HG03097 (cell line): ENCODE measurements at regions not wholly inside any gene's neighbourhood (a gene's known extent, or its start where the extent isn't known, plus 50 kb on each side); places are given as distances from the start of the nearest gene placed in this dataset.

Source experiments
- ATAC-seq: cut with Tn5 transposase; IDR thresholded peaks from one replicate; pipeline ENCODE4 v1.9.1; 2021; ENCODE audit not compliant: unreplicated experiment, low FRiP score

DNA sequence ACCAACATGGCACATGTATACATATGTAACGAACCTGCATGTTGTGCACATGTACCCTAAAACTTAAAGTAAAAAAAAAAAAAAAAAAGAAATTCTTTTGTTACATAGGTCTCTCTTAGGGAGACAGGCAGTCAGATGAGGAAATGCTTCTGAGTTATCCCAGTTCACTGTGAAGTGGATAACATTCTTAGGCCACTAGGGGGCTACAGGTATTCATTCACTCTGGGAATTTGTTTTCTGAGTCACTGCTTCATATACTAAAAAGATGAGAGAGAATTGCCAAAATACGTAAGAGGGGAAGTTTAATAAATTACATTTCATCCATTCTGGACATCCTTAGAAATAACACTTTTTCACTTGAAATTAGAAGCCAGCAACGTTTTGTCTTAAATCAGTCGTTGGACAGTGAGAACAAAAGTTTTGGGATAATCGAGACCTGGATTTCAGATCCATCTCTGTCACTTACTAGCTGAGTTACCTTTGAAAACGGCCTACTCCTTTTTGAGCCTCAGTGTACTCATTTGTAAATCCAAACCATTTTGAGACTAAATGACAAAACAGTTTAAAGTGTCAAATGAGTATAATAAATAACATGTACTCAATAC is 738.4 kb upstream of the ALCAM start:
- ATAC-seq, result no peak

DNA sequence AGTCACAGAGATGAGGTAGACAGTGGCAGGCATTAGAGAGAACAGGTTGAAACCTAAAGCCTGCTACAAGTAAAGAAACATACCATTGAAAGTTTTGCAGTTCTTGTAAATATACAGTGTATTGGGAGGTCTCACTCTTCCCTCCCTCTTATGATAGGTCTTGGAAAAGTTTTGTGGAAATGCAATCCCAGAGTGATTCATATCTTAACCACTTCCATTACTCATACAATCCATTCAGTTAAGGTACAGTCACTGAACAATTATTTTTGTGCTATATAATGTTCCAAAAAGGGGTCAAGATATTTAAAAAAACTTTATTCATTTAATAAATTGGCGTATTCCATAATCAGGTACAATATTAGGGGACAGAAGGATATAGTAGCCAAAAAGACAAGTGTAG is 737.7 kb upstream of the ALCAM start:
- ATAC-seq, result no peak

DNA sequence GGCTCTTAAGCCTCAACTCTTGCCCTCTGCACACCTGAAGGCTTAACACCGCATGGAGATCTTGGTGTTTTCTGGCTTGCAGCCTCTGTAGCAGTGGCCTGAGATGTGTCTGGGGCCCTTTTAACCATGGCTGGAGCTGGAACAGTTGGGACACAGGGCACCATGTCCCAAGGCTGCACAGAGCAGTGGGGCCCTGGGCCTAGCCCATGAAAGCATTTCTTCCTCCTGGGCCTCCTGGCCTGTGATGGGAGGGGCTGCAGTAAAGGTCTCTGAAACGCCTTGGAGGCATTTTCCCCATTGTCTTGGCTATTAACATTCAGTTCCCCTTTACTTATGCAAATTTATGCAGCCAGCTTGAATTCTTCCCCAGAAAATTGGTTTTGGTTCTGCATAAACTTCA is 735.5 kb upstream of the ALCAM start:
- ATAC-seq, result no peak

DNA sequence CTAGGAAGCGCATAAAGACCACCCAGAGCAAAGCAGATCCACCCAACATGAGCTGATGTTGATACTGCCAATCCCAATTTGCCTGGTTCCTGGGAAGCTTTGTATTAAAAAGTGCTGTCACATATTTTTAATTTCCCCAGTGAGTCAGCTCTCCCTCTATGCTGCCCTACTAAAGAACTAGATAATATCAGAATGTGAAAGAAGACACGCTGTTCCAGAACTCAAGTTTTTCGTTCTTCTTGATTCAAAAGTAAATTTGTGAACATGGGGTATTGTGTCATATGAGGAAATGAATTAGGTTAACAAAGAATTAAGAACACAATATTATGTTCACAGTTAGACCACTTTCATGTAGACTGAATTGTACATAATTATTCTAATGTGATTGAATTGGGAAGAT is 734.2 kb upstream of the ALCAM start:
- ATAC-seq, result no peak

- ATAC-seq, result no peak
These were observed 733.8 kb upstream of the ALCAM start for GRCh38 chr3:104632947-104633346.

DNA sequence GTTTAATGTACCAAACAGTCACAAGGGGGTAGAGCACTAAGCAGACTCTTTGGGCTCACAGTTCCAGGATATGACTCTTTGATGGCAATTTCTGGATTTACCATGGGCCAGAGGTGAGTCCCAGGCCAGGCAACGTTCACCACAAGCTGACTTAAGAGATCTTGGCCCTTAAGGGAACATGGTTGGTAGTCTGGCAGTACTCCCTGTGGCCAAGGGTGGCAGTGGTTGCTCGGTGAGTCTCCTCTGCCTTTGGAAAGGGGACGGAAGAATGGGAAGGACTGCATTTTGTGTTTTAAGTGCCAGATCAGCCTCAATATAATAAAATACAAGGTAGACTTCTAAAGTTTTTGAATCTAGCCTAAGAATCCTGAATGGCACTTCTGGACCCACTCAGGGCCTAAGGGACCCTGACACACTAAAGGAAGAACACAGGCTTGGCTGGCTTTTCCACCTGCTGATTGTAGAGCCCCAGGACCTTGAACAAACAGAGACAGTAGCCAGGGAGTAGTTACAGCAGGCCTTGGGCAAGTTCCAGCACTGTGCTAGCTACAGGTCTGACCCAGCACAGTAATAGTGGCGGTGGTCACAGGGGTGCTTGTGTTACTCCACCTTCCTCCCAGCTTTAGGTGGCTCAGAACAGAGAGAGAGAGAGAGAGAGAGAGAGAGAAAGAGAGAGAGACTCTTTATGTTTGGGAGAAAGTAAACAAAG is 730.7 kb upstream of the ALCAM start:
- no peak for ATAC-seq

DNA sequence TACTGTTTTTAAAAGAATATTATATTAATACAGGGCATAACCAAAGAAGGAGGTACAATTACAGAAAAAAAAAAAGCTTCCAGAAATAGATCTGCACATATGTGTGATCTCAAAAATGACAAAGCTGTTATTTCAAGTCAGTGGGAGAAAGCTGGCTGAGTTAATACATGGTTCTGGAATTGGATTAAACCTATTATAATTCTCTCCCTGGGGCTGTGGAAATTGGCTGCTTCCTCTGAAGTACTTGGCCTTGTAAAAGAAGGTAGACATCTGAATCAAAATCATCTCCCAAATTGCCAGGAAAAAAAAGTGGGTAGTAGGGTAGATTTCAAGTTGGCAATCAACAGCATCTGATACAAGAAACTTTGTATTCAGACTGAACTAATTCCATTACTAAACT is 723.9 kb upstream of the ALCAM start:
- no peak for ATAC-seq

- no peak for ATAC-seq
These were observed 720.5 kb upstream of the ALCAM start for GRCh38 chr3:104646196-104646595.

DNA sequence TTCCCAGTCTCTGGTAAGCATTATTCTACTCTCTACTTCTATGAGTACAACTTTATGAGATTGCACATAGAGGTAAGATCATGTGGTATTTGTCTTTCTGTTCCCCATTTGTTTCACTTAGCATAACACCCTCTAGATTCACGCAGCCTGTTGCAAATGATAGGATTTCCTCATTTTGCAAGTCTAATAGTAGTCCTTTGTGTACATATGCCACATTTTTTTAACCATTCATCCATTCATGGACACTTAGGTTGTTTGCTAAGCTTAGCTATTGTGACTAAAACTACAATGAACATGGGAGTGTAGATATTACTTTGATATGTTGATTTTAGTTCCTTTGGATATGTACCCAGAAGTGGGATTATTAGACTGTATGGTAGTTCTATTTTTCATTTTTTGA is 717.9 kb upstream of the ALCAM start:
- no peak for ATAC-seq

GRCh38 chr3:104669083-104669482 is 697.6 kb upstream of the ALCAM start:
- ATAC-seq, result no peak

DNA sequence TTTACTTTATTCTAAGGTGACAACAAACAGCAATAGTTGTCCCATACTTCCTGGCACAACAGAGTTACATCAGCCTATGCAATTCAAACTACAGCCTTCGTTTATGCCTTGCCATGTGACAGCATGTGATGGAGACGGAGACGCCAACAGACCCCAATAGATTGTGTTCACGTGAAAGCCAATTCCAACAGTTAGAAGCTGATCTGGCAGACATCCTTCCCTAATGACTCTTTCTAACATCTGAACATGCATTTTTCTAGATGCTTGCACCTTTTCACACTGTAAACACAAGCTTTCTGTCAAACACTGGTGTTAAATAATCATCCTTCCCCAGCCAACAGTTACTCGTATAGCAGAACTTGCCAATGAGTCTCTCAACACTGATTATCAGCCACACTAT is 694.4 kb upstream of the ALCAM start:
- no peak for ATAC-seq

DNA sequence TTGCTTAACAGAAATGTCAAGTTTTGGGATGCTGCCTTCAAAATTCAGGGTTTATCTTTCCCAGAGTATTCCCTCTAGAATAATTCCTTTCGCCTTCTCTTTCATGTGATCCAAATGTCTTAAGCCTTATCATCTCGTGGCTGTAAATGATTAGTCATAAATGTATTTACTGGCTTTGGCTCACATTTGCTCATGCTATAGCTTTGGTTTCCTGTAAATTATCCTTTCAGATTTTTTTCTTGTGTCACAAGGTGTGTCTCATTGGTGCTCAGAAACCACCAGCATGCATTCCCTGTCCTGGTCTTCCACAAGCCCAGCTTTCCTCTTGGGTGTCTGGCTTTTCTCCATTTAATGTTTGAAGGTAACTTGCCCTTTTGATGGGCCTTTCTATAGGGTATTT is 692.7 kb upstream of the ALCAM start:
- ATAC-seq, result no peak

DNA sequence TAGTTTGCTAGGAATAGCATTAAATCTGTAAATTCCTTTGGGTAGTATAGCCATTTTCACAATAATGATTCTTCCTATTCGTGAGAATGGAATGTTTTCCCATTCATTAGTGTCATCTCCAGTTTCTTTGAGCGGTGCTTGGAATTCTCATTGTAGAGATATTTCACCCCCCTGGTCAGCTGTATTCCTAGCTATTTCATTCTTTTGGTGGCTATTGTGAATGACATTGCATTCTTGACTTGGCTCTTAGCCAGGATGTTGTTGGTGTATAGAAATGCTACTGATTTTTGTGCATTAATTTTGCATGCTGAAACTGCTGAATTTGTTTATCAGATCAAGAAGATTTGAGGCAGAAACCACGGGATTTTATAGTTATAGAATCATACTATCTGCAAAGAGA is 690.5 kb upstream of the ALCAM start:
- no peak for ATAC-seq

DNA sequence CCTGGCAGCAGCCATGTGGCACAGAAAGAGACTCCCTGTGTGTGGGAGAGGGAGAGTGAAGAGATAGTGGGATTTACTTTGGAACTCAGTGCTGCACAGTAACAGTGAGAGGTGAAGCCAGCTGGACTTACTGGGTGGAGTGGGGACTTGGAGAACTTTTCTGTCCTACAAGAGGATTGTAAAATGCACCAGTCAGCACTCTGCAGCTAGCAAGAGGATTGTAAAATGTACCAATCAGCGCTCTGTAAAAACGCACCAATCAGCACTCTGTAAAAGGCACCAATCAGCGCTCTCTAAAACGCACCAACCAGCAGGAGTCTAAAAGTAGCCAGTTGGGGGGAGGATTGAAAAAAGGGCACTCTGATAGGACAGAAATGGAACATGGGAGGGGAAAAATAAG is 688.8 kb upstream of the ALCAM start:
- ATAC-seq, result no peak

DNA sequence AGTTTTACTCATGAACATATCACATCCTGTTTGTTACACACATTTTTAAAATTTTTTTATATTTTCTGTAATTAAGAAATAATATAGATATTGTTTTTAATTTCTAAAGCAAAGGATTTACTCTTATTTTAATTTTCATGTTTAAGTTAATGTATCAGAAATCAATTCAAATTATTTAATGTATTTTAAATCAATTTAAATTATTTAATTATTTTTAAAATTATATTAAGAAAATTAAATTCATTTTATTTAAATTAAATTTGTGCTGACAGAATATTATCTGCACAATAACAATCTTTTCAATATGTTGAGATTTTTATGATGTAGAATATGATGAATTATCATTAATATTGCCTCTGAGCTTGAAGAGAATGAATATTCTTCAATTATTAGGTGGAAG is 681.2 kb upstream of the ALCAM start:
- no peak for ATAC-seq

DNA sequence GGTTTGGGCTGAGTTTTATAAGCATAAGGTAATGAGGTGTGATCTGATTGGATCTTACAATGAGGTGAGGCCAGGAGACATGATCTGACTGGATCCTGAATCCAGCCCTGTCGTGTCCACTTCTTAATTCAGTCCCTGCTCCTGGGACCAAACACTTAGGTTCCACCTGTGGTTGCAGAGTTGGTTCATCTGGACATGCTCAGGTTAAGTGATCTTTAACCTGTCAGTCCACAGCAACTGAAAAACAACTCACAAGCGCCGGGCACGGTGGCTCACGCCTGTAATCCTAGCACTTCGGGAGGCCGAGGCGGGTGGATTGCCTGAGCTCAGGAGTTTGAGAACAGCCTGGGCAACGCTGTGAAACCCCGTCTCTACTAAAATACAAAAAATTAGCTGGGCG is 679.3 kb upstream of the ALCAM start:
- no peak for ATAC-seq

DNA sequence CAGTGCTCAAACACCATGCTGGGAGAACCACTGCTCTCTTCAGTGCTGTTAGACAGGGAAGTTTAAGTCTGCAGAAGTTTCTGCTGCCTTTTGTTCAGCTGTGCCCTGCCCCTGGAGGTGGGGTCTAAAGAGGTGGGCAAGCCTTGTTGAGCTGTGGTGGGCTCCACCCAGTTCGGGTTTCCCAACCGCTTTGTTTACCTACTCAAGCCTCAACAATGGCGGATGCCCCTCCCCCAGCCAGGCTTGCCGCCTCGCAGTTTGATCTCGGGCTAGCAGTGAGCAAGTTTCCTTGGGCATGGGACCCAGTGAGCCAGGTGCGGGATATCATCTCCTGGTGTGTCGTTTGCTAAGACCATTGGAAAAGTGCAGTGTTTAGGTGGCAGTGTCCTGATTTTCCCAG is 670.2 kb upstream of the ALCAM start:
- ATAC-seq, result no peak

DNA sequence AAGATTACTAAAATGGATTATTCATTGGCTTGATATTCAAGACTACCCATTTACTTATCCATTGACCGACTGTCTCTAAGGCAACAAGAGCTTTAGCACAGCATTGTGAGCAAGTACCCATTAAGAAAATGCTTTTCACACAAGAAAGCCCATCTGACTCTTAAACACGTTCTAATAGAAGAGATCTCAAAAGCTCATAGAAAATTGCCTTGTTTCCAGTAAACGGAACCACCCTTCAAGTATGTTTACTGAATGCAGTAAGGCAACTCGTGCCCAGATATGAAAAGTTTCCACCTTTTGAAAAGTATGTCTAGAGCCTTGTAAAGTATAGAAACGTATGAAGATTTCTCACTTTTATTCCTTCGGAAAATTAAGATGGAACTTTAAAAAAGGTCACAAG is 655.3 kb upstream of the ALCAM start:
- ATAC-seq, result no peak

GRCh38 chr3:104715972-104716371 is 650.7 kb upstream of the ALCAM start:
- ATAC-seq, result no peak

GRCh38 chr3:104717828-104718196 is 648.9 kb upstream of the ALCAM start:
- ATAC-seq, result no peak

- ATAC-seq, result no peak
These were observed 643.7 kb upstream of the ALCAM start for GRCh38 chr3:104723000-104723399.

- no peak for ATAC-seq
These were observed 635.6 kb upstream of the ALCAM start for GRCh38 chr3:104731074-104731473.

DNA sequence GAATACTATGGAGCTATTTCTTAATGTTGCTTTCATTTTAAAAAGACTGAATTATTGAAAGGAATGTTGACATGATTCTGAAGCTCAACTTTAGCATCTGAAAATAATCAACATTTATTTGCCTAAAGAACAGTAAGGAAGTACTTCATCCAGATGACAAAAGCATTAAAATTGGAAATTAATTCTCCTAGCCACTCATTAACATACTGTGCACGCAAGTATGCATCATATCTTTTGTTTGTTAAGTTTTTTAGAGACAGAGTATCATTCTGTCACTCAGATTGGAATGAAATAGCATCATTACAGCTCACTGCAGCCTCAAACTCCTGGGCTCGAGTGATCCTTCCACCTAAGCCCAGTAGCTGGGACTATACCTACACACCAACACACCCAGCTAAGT is 632.1 kb upstream of the ALCAM start:
- no peak for ATAC-seq
